PC-9 (cell line): ENCODE measurements at regions not wholly inside any gene's neighbourhood (a gene's known extent, or its start where the extent isn't known, plus 50 kb on each side); places are given as distances from the start of the nearest gene placed in this dataset.

Experiments used
- BruUV-seq: library from RNA; stranded (reverse); fragments of 400-500 nt; replicated peaks from 2 replicates; lab custom pipeline; 2021; lab: Mats Ljungman, UMichigan
- CTCF ChIA-PET: fragments of 300-600 bp; sonication (Branson Sonifier 250); formaldehyde crosslinking; loops from one replicate; lab custom pipeline; 2022; ENCODE audit warnings: antibody characterized with exemption; lab: Charles Lee
- POLR2A ChIA-PET: fragments of 300-600 bp; sonication (Branson Sonifier 250); formaldehyde crosslinking; loops from one replicate; lab custom pipeline; 2022; ENCODE audit warnings: antibody characterized with exemption; ENCODE audit not compliant: unreplicated experiment; lab: Charles Lee
- DNase-seq, 2 experiments: peaks; one replicate each; pipeline versions ENCODE4 v3.0.0 to v3.0.0-alpha.2; 2015 to 2022; ENCODE audit warnings: mixed read lengths in 1 of 2
- H2AFZ ChIP-seq: fragments of 200-600 bp; sonication (generic); 2 replicates; pipeline ENCODE4 v1.8.1; 2017; ENCODE audit warnings: antibody characterized with exemption
- H3F3A ChIP-seq: fragments of 200-600 bp; sonication (generic); 2 replicates; pipeline ENCODE4 v1.8.1; 2017; ENCODE audit warnings: antibody characterized with exemption, mild to moderate bottlenecking, low read depth; ENCODE audit not compliant: insufficient read depth
- H3K27ac ChIP-seq: fragments of 200-600 bp; sonication (generic); 2 replicates; pipeline ENCODE4 v1.6.1; 2016; ENCODE audit warnings: mixed run types
- H3K27me3 ChIP-seq: fragments of 200-600 bp; sonication (generic); 2 replicates; pipeline ENCODE4 v1.6.1; 2016; ENCODE audit warnings: low read depth, mixed run types; ENCODE audit not compliant: insufficient read depth
- H3K36me3 ChIP-seq: fragments of 200-600 bp; sonication (generic); 2 replicates; pipeline ENCODE4 v1.6.1; 2016; ENCODE audit warnings: low read depth, mixed run types
- H3K4me1 ChIP-seq: fragments of 200-600 bp; sonication (generic); replicated peaks from 2 replicates; pipeline ENCODE4 v1.6.1; 2016; ENCODE audit warnings: mixed run types; ENCODE audit not compliant: insufficient read depth
- H3K4me2 ChIP-seq: fragments of 200-600 bp; sonication (generic); 2 replicates; pipeline ENCODE4 v1.6.1; 2017; ENCODE audit warnings: mixed run types
- H3K4me3 ChIP-seq: fragments of 200-600 bp; sonication (generic); 2 replicates; pipeline ENCODE4 v1.6.1; 2016; ENCODE audit warnings: mixed run types
- H3K79me2 ChIP-seq: fragments of 200-600 bp; sonication (generic); 2 replicates; pipeline ENCODE4 v1.6.1; 2017; ENCODE audit warnings: low read depth, mixed run types
- H3K9me2 ChIP-seq: fragments of 200-600 bp; sonication (generic); 2 replicates; pipeline ENCODE4 v1.8.1; 2017; ENCODE audit warnings: mild to moderate bottlenecking; ENCODE audit not compliant: insufficient read depth
- H3K9me3 ChIP-seq: fragments of 200-600 bp; sonication (generic); 2 replicates; pipeline ENCODE4 v1.8.1; 2016; ENCODE audit warnings: low read depth; ENCODE audit not compliant: insufficient read depth
- H4K20me1 ChIP-seq: fragments of 200-600 bp; sonication (generic); 2 replicates; pipeline ENCODE4 v1.8.1; 2017; ENCODE audit not compliant: insufficient read depth
- EZH2 ChIP-seq: fragments of 200-600 bp; sonication (generic); IDR thresholded peaks from 2 replicates; pipeline ENCODE4 v1.8.0; 2017; ENCODE audit warnings: antibody characterized with exemption, low read depth
- intact Hi-C: fragments of 100-400 bp; cut with micrococcal nuclease; formaldehyde crosslinking; loops from one replicate; pipeline ENCODE4 v1.10.0; 2022; ENCODE audit not compliant: unreplicated experiment
- TF ChIP-seq, protein P1 (sequence below): fragments of 200-600 bp; sonication (generic); conservative IDR thresholded peaks from 2 replicates; pipeline ENCODE4 v1.6.1; 2017; ENCODE audit warnings: mixed run types, antibody characterized with exemption, mild to moderate bottlenecking, moderate library complexity

DNA sequence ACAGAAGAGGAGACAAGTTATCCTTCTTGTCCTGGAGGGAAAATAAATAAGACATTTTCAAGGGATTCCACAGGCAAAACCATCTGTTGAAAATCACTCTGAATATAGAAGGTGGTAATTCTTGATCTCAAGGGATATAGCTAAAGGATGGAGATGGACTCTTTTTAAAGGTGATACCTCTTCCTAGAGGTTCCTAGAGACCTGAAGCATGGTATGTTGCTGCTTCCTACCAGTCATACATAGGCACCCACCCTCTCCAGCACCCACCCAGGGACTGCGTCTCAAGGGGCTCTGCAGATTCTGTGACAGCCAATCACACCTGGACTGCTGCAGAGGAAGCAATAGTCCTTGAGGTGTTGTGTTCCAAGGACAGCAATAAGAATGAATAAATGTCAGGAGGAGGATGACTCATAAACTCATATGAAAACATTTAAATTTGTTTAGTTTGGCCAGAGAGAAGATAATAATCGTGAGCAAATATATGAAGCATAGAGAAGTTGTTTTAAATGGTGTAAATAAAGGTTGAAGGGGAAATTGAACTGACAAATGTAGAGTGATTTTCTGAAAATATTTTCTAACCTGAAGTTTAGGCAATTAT lies 741.6 kb upstream of the CBLB start:
- CTCF ChIA-PET = interaction anchor here (0.5 to 1.0 kb wide), 3 partner anchors 180 to 922 kb away, joined by 3 to 4 read pairs (median 4); no protein-coding TSS in a partner anchor
- H3K4me2 ChIP-seq = no peak overlapping the region; the same call in 1 of the 2 replicates

DNA sequence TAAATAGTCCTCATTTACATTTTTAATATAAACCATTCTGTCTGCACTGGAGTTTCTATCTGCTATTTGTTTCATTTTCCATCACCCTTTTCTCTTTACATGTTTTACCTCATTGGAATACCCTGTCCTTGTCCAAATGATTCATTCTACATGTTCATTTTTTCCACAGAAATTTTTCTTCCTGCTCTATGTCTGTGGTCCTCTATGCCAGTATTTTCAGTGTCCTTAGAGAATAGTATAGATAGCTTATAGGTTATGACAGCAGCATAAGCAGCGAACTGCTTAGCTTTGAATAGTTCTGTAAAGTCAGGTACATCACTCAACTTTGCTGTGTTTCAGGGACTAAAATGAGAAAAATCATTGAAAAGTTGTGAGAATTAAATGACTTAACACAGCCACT lies 742.3 kb upstream of the CBLB start:
- Histone ChIP-seq H3K36me3 (no peaks in the 10 kb centered on the region), H2AFZ (no peak overlapping the region), H4K20me1 (no peaks in the 10 kb centered on the region), H3K79me2 (no peaks in the 10 kb centered on the region), H3K9me3 (peaks cover 13% of the 10 kb centered on the region; the same call in 1 of the 2 replicates), H3K27me3 (no peaks in the 10 kb centered on the region), H3K4me2 (no peak overlapping the region), H3K4me3 (no peak overlapping the region), H3K9me2 (no peaks in the 10 kb centered on the region), H3F3A (no peaks in the 10 kb centered on the region), H3K4me1 (peaks cover 11% of the 10 kb centered on the region), H3K27ac (no peak overlapping the region)
- ChIA-PET POLR2A (no interaction called here), CTCF (interaction anchor here (0.7 kb wide), 1 partner anchor 181 kb away, joined by 4 read pairs; no protein-coding TSS in a partner anchor)
- intact Hi-C loops = loop anchor here (5.0 kb wide), 1 partner anchor 451 kb away; no protein-coding TSS in a partner anchor
- TF ChIP-seq EZH2 = no peak
- no TSS peak for BruUV-seq
- DNase-seq = no peak

More for the DNA sequence above, 741.6 kb upstream of the CBLB start:
- Histone ChIP-seq H3K36me3 (no peaks in the 10 kb centered on the region), H3K4me1 (peaks cover 11% of the 10 kb centered on the region), H2AFZ (no peak overlapping the region; the same call in 1 of the 2 replicates), H3K27ac (no peak overlapping the region), H4K20me1 (no peaks in the 10 kb centered on the region), H3K9me2 (no peaks in the 10 kb centered on the region), H3K27me3 (no peaks in the 10 kb centered on the region), H3F3A (no peaks in the 10 kb centered on the region), H3K9me3 (peaks cover 13% of the 10 kb centered on the region; the same call in 1 of the 2 replicates), H3K4me3 (no peak overlapping the region), H3K79me2 (no peaks in the 10 kb centered on the region)
- BruUV-seq = no TSS peak
- TF ChIP-seq, protein P1, sequence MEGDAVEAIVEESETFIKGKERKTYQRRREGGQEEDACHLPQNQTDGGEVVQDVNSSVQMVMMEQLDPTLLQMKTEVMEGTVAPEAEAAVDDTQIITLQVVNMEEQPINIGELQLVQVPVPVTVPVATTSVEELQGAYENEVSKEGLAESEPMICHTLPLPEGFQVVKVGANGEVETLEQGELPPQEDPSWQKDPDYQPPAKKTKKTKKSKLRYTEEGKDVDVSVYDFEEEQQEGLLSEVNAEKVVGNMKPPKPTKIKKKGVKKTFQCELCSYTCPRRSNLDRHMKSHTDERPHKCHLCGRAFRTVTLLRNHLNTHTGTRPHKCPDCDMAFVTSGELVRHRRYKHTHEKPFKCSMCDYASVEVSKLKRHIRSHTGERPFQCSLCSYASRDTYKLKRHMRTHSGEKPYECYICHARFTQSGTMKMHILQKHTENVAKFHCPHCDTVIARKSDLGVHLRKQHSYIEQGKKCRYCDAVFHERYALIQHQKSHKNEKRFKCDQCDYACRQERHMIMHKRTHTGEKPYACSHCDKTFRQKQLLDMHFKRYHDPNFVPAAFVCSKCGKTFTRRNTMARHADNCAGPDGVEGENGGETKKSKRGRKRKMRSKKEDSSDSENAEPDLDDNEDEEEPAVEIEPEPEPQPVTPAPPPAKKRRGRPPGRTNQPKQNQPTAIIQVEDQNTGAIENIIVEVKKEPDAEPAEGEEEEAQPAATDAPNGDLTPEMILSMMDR = no peak
- no peak for TF ChIP-seq EZH2
- intact Hi-C loops = loop anchor here (5.0 kb wide), 1 partner anchor 452 kb away; no protein-coding TSS in a partner anchor
- POLR2A ChIA-PET = no interaction called here
- DNase-seq = no peak

DNA sequence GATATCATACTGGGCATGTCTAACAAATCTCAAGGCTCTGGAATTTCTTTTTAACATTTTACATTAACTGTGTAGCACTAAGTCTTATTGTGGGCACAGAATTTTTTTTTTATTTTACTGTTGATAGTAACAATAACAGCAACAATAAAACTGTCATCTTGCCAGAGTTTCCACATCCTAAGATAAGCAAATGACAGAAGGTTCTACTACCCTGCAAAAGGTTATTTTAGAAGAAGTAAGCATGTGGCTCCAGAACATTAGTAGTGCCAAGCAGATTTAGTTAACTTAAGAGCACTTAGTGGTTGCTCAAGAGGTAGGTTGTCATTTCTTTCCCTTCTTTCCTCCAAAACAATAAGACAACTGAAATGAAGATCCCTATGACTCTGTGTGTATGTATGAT lies 743.0 kb upstream of the CBLB start:
- Histone ChIP-seq H4K20me1 (no peaks in the 10 kb centered on the region), H3K9me2 (no peaks in the 10 kb centered on the region), H3K4me3 (no peak overlapping the region), H3K9me3 (peaks cover 13% of the 10 kb centered on the region; the same call in 1 of the 2 replicates), H2AFZ (no peak overlapping the region), H3K27me3 (no peaks in the 10 kb centered on the region), H3K36me3 (no peaks in the 10 kb centered on the region), H3K4me2 (no peak overlapping the region), H3F3A (no peaks in the 10 kb centered on the region), H3K27ac (no peak overlapping the region), H3K79me2 (no peaks in the 10 kb centered on the region), H3K4me1 (peaks cover 11% of the 10 kb centered on the region)
- BruUV-seq = no TSS peak
- TF ChIP-seq, protein P1 = no peak
- no peak for TF ChIP-seq EZH2
- intact Hi-C loops = loop anchor here (5.0 kb wide), 1 partner anchor 450 kb away; no protein-coding TSS in a partner anchor
- ChIA-PET CTCF (no interaction called here), POLR2A (no interaction called here)
- DNase-seq = no peak
